ENCODE measurements at regions not wholly inside any gene's neighbourhood (a gene's known extent, or its start where the extent isn't known, plus 50 kb on each side); places are given as distances from the start of the nearest gene placed in this dataset.
A peak's percentile ranks its signal among the peaks of the same experiment; 100 is the strongest.
"Not testable (repeated sequence)": the region's sequence is repeated elsewhere in the genome, so short reads cannot be mapped to it uniquely, and the experiment has no call there.

DNA sequence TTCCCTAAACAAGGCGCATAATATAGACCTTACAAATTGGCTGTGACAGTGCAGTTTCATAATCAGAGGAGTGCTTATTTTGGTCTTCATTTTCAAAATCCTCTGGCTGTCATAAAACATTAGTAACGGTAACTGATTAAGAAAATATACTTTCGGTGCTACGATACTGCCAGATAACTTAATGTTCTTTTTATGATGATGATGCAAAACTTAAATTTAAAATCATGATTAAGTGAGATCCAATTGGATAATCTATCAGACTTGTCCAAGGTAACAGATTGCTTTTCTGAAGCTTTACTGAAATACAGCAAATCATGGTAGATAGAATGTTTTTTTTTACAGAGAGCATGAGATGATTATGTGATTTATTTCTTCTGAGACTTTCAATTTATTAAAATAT, 364.2 kb upstream of the CNTN3 start:
- no peak for DNase-seq

DNA sequence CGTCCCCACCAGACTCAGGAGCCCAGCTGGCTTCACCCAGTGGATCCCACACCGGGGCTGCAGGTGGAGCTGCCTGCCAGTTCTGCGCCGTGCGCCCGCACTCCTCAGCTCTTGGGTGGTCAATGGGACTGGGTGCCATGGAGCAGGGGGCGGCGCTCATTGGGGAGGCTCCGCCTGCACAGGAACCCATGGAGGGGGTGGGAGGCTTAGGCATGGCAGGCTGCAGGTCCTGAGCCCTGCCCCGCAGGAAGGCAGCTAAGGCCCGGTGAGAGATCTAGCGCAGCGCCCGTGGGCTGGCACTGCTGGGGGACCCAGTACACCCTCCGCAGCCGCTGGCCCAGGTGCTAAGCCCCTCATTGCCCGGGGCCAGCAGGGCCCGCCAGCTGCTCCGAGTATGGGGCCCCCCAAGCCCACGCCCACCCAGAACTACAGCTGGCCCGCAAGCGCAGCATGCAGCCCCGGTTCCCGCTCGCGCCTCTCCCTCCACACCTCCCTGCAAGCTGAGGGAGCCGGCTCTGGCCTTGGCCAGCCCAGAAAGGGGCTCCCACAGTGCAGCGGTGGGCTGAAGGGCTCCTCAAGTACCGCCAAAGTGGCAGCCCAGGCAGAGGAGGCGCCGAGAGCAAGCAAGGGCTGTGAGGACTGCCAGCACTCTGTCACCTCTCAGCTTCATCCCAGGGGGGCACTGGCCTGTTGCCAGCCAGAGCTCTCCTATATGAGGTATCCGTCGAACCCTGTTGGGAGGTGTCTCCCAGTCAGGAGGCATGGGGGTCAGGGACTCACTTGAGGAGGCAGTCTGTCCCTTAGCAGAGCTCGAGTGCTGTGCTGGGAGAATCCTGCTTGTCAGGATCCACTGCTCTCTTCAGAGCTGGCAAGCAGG, 370.8 kb upstream of the CNTN3 start:
- DNase-seq = not testable (repeated sequence)

DNA sequence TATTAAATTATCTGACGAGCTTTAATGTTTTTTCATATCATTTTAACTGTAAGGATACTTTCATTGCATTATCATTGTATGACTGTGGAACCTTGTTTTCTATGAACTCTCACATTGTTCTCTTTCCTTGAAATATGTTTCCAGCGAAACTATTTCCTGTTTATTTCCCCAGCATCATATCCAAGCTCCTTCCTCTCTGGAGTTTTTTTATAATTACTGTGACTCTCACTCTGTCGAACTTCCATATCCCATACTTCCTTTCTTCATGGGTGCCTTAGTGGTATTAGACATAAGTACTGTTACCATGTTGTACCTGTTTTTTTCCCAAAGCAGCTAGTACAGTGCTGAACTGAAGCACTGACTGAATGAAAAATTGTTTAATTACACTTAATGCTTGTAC, 373.6 kb upstream of the CNTN3 start:
- no peak for DNase-seq

DNA sequence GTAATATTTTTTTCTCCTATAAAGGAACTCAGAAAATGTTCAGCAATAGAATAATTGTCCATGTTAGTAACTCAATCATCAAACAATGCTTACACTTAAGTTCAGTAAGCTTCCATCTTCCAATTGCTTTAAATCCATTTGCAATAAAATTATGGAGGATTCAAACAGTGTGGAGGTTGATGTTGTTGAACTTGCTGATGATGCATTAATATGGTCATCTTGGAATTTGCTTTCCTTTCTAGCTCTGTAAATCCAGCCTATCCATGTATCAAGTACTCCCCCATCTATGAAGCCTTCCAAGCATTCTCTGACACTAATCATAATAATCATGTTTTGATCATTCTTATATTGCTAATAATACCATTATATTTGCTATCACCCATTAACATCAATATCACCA, 378.4 kb upstream of the CNTN3 start:
- no peak for DNase-seq

DNA sequence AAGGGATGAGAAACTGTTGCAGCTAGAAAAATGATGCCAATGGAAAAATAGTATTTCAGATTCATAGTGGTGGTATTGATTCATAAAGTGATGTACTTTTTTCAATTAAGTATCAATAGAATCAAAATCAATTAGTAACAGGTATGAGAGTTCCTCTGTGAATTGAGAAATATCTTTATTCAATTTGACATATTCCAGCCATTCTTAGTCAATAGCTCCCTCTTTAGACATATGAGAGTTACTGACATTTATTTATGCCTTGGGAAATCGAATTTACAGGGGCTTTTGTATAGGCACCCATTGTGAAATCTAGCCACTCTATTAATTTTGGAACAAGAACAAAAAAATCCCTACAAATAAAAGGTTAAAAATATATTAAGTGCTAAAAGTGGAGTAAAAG, 386.9 kb upstream of the CNTN3 start:
- no peak for DNase-seq

DNA sequence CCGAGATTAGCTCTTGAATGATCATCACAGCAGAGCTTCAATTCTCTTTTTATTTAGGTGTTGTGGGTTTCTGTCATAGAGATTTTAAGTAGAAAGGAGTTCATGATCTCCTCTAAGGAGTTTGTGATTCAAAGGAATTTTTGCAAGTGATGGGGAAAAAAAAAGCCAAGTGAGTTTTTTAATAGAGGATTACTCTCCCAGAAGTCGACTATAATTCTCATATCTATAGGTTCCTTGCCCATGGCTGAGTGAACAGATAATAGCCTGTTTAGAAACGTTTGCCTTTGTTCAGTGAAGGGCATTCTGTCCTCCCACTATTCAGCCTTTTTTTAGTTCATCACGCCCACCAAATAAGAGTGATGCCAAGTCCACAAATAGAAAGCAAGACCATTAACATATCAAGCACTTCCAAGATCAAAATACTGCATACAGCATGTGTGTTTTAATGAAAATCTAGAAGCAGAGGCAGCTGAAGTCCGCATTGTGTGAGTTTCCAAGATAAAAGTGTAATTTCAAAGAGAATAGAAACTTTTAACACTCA, 398.4 kb upstream of the CNTN3 start:
- no peak for DNase-seq

DNA sequence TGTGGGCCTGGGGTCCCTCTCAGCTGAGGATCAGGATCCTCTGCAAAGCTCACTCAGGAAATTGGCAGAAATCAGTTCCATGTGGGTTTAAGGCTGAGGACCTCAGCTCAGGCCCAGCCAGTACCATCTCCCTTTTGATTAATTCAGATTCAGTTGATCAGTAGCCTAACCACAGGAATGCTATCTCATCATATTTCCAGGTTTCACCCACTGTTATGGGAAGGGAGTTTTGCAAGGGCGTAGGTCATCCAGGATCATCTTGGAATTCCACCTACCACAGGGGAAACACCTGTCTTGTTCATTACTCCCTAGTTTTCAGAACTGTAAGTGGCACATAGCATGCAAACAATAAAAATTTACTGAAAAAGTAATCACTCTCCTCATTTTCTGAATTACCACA, 399.5 kb upstream of the CNTN3 start:
- no peak for DNase-seq

DNA sequence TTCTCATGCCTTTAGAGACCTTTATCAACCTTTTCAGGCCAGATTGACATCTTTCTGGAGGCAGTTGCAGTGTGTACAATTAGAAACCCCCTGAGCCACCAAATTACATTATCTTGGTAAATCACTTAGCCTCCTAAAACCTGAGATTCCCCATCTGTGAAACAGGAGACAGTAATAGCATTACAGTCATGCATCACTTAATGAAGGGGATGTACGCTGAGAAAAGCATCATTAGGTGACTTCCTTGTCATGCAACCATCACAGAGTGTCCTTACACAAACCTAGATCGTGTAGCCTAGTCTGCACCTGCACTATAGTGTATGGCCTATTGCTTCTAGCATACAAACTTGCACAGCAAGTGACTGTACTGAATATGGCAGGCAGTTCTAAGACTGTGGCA, 400.8 kb upstream of the CNTN3 start:
- DNase-seq = no peak

DNA sequence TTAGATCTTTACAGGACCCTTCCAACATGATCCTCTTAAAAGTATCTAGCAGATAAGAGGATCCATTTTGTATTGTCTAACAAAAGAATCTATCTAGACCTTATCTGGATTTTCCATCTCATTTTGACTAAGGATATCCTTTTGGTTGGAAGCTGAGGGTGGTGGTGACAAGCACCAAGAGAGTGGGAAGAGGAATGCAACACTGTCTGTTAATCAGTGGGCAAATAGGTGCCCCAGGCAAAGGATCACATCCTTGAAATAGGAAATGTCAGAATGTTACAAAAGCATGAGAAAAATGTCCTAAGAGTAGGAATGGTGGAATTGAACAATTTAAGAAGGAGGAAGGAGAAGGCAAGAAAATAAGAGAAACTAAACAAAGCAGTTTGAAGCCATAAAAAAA, 420.7 kb upstream of the CNTN3 start:
- DNase-seq = no peak

DNA sequence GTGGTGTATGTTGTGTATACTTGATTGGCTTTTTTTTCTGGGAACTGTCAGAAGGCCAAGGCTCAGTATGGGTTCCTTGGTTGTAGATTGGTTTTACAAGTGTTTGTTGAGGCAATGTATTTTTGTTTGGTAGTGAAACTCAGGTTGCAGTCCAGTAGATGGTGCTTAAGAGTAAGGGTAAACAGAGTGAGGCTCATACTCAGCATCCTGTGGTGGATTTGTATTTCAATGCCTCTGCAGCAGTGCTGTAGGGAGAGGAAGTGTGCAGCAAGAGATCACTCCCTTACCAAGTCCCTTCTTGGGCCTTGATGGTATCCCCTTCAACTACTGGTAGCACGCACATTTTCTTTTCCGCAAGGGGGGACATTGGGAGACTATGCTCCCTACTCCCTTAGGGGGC, 428.5 kb upstream of the CNTN3 start:
- DNase-seq = no peak

DNA sequence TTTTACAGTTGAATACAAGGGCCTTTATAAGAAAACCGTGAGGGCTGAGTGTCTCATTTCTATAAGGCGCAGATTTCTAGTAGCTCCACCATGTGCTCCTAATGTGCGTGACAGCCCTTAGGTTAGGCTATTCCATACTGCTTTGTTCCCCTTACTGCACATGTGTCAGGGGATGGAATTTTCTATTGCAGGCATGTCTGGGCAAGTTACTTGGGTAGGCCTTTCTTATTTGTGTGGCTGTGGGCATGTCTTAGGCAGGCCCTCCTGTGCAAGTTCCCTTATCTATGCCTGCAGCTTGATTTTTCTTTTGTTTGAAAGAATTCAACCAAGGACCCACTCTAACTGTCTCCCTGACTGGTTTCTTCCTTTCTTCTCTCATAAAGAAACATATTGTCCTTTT, 434.2 kb upstream of the CNTN3 start:
- no peak for DNase-seq

DNA sequence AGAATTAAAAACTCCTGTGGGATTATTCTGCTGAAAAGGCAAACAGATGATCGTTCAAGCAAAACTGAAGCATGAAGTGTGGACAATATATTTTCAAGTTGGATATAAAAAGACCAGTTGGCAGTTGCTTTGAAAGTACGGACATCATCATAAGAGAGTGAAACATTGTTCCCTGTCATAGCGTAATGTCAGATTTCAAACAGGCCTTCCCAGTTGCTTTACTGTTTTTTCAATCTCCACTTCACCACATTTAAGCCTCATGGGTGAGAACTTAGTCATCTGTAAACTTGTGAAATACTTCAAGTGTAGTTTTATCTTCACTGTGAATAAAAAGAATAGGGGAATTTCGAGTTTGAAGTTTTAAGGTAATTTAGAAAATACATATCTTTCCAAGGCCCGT, 435.1 kb upstream of the CNTN3 start:
- DNase-seq = peak in 2 of 3 donors; percentile 16 to 44

DNA sequence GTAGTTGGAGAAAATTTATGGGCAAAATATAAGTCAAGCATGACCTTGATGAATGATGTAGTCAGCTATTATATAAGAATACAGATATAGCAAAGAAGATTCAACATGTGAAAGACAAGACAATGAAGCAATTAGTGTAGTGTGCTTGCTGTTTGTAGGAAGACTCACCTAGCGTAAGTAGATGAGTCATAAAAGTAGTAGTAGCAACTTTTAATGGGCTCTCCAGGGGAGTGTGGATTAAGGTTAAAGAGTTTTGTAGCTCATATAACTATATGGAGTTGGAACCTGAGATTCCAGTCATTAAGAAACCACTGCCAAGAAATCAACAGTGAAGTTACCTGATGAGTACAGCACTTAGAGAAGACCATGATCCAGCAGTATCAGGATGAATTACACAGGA, 444.7 kb upstream of the CNTN3 start:
- no peak for DNase-seq

DNA sequence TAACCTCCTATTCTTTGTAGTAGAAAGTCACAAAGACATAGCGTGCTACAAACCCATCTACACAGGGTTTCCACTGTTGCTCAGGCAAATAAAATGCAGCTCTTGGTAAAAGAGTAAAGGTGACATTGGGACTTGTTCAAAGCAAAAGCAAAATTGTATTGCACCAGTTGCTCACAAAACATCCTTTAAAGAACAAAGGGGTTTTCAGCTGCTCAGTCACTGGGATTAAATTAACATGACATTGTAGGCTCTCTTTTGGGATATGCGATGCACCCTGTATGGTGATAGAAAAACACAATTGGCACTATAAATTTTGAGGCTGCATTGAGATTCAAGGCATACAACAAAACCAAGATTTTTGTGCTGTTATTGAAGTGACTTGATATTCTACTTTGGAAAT, 447.3 kb upstream of the CNTN3 start:
- DNase-seq = no peak

DNA sequence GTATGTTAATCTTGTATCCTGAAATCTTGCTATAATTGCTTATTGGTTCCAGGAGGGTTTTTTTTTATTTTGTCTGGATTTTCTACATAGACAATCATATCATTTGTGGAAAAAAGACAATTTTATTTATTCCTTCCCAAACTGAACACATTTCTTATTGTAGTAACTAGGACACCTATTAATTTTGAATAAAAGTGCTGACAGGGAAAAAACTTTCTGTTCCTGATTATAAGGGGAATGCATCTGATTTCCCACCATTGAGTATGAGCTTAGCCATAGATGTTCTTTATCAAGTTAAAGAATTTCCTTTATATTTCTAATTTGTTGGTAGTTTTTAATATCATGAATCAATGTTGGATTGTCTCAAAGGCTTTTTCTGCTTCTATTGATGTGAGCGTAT, 460.7 kb upstream of the CNTN3 start:
- no peak for DNase-seq

DNA sequence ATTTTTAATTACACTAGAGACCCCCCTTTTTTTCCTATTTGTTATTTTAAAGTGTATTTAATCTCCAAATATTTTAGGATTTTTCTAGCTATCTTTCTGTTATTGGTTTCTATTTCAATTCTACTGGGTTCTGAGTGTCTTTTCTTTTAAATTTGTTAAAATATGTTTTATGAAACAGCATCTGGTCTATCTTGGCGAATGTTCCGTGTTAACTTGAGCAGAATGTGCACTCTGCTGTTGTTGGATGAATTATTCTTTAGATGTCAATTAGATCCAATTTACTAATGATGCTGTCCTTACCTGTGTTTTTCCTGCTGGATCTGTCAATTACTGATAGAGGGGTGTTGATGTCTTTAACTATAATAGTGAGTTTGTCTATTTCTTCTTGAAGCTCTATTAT, 462.0 kb upstream of the CNTN3 start:
- DNase-seq = no peak

DNA sequence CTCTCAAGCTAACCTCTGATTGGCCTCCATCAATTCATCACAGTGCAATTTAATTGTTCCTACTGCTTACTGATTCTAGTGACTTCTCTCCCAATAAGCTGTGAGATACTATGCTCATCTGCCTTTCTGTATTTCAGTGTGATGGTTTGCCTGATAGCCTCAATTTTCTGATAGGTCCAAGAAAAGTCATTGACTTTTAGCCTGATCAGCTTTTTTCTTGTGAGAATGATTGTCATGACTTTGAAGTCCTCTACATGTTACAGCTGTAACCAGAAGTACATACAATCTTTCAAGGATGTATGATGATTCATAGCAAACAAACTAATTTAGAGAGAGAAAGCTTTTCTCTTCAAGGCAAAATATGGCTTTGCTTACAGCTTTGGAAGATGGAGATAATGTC, 463.8 kb upstream of the CNTN3 start:
- DNase-seq = no peak

DNA sequence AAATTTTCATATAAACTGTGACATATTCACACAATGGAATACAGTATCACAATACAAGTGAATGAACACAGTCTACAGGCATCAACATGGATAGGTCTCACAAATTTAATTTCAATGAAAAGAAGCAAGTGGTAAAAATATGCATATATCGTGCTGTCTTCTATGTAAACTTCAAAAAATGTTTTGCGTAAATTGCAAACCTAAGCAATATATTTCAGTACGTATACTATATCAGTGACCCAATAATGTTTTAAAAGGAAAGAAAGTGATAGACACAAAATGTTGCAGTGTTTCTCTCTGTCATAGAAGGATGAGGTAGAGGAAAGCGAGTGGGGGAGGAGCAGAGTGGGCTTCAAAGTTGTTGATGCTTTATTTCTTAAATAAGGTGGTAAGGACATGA, 468.4 kb upstream of the CNTN3 start:
- DNase-seq = no peak

DNA sequence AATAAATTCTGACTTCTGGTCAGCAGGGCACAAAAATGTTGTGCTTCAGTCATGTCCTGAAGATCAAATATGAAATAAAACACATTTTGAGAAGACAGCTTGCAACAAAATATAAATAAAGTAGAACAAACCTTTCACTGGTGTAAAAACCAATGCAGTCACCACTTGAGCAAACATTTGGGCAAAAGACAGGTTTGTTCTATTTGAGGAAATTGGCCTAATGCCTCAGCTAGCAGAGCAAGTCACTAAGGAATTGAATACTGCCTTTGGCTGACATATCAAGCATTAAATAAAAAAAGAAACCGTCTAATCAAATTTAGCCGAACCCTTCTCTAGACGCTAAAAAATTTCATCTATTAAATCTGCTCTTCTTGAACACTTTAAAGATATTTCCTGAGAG, 475.4 kb upstream of the CNTN3 start:
- peak in 1 of 3 donors; percentile 10 for DNase-seq

DNA sequence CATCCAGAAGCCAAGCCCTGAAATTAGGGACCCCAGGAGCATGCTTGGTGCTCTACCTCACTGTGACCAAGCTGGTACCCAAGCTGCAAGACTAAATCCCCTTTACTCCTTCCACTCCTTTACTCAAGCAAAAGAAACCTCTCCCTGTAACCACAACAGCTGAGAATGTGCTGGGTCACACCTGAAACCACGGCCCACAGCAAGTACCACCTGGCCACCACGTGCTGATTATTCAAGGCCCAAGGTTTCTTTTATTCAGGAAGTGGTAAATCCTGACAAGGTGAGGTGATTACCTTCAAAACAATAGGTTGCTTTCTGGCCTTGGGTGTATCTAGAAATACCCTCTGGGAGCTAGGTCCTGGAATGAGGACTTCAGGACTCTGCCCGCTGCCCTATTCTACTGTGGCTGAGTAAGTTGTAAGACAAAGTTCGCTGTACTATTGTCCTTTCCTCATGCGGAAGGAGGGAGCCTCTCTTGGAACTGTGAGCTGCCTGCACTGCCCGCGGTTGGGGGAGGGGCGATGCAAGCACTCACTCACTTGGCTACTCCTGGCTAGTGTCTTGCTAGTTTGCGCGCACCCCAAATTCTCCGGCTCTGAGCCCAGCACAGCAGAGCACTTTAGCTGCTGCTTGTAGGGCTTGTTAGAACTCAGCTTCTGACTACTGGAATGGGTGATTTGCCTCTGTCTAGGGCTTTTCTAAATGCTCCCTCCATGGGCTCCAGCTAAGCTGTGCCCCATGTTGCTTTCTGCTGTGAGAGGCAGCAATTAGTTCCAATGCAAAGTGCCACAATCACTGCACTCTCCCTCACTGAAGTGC, 487.1 kb upstream of the CNTN3 start:
- no peak for DNase-seq

DNA sequence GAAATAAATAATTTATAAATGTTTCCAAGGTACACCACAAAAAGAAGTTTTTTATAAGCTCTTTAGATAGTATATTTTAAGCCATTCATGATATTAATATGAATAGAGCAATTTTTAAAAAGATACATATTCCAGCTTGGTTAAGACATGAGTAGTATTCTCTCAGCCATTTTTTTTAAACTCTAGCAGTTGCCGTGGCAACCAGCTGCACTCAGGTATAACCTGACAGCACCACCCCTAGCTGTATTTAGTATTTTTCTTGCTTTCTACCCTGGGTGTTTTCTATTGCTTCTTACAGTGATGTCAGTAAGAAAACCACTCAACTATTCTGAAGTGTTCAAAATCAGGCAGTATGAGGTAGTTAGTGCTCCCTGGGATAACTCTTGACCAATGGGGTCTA, 496.3 kb upstream of the CNTN3 start:
- no peak for DNase-seq

DNA sequence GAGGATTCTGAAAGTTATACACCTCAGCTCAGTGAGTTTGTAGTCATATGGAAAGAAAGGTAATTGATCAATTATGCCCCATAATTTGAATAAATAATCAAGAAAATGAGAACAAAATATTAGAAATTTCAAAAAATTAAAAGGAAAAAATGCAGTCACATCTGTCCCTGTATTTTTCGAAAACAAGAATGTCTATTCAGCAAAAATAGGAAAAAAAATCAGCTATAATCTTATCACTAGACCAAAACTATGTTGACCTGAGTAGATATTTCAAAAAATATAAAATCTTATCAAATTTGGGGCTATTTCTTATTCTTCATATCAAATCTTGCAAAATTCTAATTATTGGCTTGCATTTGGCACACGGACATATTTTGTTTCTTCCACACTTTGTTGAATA, 501.2 kb upstream of the CNTN3 start:
- DNase-seq = no peak

DNA sequence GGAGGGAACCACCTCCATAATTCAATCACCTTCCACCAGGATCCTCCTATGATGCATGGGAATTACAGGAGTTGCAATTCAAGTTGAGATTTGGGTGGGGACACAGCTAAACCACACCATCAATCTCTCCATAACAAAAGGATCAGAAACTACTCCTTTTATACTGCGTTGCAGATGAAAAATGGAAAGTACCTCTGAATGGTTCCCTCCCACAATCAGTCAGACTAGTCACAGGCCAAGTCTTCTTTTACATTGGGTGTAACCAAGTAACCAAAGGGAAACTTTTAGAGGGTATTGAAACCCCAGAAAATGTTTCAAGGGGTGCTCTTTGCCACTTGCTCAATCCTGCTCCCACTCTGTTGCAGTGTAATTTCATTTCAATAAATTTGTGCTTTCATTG, 504.3 kb upstream of the CNTN3 start:
- no peak for DNase-seq

Measured in muscle of back (tissue), 3 donors.